K562 (cell line): ENCODE measurements at regions not wholly inside any gene's neighbourhood (a gene's known extent, or its start where the extent isn't known, plus 50 kb on each side); places are given as distances from the start of the nearest gene placed in this dataset.

Experiments
- CUX1 ChIP-seq: fragments of 200-800 bp; sonication (Bioruptor generic); IDR thresholded peaks from 2 replicates; pipeline ENCODE4 v1.6.1; 2016; ENCODE audit warnings: missing genetic modification characterization, missing compliant biosample characterization
- NBN ChIP-seq: fragments of 450-650 bp; IDR thresholded peaks from 2 replicates; pipeline ENCODE4 v1.6.1; 2016; ENCODE audit warnings: low read depth, mild to moderate bottlenecking
- RBM25 ChIP-seq: fragments of 200-400 bp; formaldehyde crosslinking; IDR thresholded peaks from 2 replicates; pipeline ENCODE4 v1.6.1; 2018; ENCODE audit warnings: low read length, low read depth, moderate library complexity; ENCODE audit not compliant: severe bottlenecking
- ZNF174 ChIP-seq: fragments of 250-450 bp; sonication (Bioruptor Pico); IDR thresholded peaks from 2 replicates; pipeline ENCODE4 v1.4.0; 2020; ENCODE audit warnings: mild to moderate bottlenecking
- ZNF253 ChIP-seq: fragments of 250-450 bp; sonication (Bioruptor Pico); conservative IDR thresholded peaks from 2 replicates; pipeline ENCODE4 v1.6.1; 2021; ENCODE audit warnings: mild to moderate bottlenecking
- TF ChIP-seq, protein P1 (sequence below): fragments of 450-650 bp; formaldehyde crosslinking; IDR thresholded peaks from 2 replicates; pipeline ENCODE4 v1.4.0; 2022; ENCODE audit warnings: mild to moderate bottlenecking, moderate library complexity

DNA sequence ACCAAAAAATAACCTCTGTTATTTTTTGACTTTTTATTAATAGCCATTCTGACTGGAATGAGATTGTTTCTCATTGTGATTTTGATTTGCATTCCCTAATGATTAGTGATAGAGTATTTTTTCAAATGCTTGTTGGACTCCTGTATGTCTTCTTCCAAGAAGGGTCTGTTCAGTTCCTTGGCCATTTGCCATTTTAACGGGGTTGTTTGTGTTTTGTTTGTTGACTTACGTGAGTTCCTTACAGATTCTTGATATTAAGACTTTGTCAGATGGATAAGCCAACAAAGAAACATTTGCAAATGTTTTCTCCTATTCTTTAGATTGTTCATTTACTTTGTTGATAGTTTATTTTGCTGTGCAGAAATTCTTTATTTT is 651.6 kb upstream of the LRFN5 start (continued):
- TF ChIP-seq CUX1 (CRISPR knock-in tag) (no peak), RBM25 (no peak), NBN (no peak), ZNF253 (CRISPR knock-in tag) (no peak), ZNF174 (CRISPR knock-in tag) (no peak)
- TF ChIP-seq, protein P1, sequence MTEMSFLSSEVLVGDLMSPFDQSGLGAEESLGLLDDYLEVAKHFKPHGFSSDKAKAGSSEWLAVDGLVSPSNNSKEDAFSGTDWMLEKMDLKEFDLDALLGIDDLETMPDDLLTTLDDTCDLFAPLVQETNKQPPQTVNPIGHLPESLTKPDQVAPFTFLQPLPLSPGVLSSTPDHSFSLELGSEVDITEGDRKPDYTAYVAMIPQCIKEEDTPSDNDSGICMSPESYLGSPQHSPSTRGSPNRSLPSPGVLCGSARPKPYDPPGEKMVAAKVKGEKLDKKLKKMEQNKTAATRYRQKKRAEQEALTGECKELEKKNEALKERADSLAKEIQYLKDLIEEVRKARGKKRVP (CRISPR knock-in tag): no peak
